ENCODE measurements at regions not wholly inside any gene's neighbourhood (a gene's known extent, or its start where the extent isn't known, plus 50 kb on each side); places are given as distances from the start of the nearest gene placed in this dataset.

- no peaks in the 10 kb centered on the region for H3K36me3 ChIP-seq (ENCODE audit: control insufficient read depth, insufficient read depth, low read length)
- H3K4me1 ChIP-seq (ENCODE audit: control insufficient read depth, insufficient read depth, low read length), result no peaks in the 10 kb centered on the region
- H3K27me3 ChIP-seq (ENCODE audit: control insufficient read depth, insufficient read depth, low read length), result no peaks in the 10 kb centered on the region
- H3K9ac ChIP-seq (ENCODE audit: low read depth, low read length), result no peak overlapping the region
- H3K4me3 ChIP-seq (ENCODE audit: low read depth, low read length), result no peak overlapping the region
- no peaks in the 10 kb centered on the region for H3K9me3 ChIP-seq (ENCODE audit: control insufficient read depth, insufficient read depth, low read length)
These were observed 281.5 kb upstream of the PRKD1 start for GRCh38 chr14:30209136-30209535.

- no peaks in the 10 kb centered on the region for H3K4me1 ChIP-seq (ENCODE audit: control insufficient read depth, insufficient read depth, low read length)
- no peaks in the 10 kb centered on the region for H3K27me3 ChIP-seq (ENCODE audit: control insufficient read depth, insufficient read depth, low read length)
- H3K36me3 ChIP-seq (ENCODE audit: control insufficient read depth, insufficient read depth, low read length), result no peaks in the 10 kb centered on the region
- H3K9me3 ChIP-seq (ENCODE audit: control insufficient read depth, insufficient read depth, low read length), result no peaks in the 10 kb centered on the region
- no peak overlapping the region for H3K4me3 ChIP-seq (ENCODE audit: low read depth, low read length)
- no peak overlapping the region for H3K9ac ChIP-seq (ENCODE audit: low read depth, low read length)
These were observed 283.0 kb upstream of the PRKD1 start for GRCh38 chr14:30210630-30211029.

GRCh38 chr14:30211326-30211725 is 283.7 kb upstream of the PRKD1 start:
- Histone ChIP-seq H3K4me1 (ENCODE audit: control insufficient read depth, insufficient read depth, low read length) (no peaks in the 10 kb centered on the region), H3K9ac (ENCODE audit: low read depth, low read length) (no peak overlapping the region), H3K4me3 (ENCODE audit: low read depth, low read length) (no peak overlapping the region), H3K9me3 (ENCODE audit: control insufficient read depth, insufficient read depth, low read length) (no peaks in the 10 kb centered on the region), H3K27me3 (ENCODE audit: control insufficient read depth, insufficient read depth, low read length) (no peaks in the 10 kb centered on the region), H3K36me3 (ENCODE audit: control insufficient read depth, insufficient read depth, low read length) (no peaks in the 10 kb centered on the region)

GRCh38 chr14:30214014-30214413 is 286.4 kb upstream of the PRKD1 start:
- Histone ChIP-seq H3K4me3 (ENCODE audit: low read depth, low read length) (no peak overlapping the region), H3K9ac (ENCODE audit: low read depth, low read length) (no peak overlapping the region), H3K9me3 (ENCODE audit: control insufficient read depth, insufficient read depth, low read length) (no peaks in the 10 kb centered on the region), H3K36me3 (ENCODE audit: control insufficient read depth, insufficient read depth, low read length) (no peaks in the 10 kb centered on the region), H3K4me1 (ENCODE audit: control insufficient read depth, insufficient read depth, low read length) (no peaks in the 10 kb centered on the region), H3K27me3 (ENCODE audit: control insufficient read depth, insufficient read depth, low read length) (no peaks in the 10 kb centered on the region)

GRCh38 chr14:30214461-30215090 is 286.9 kb upstream of the PRKD1 start:
- H3K36me3 ChIP-seq (ENCODE audit: control insufficient read depth, insufficient read depth, low read length), result no peaks in the 10 kb centered on the region
- no peaks in the 10 kb centered on the region for H3K9me3 ChIP-seq (ENCODE audit: control insufficient read depth, insufficient read depth, low read length)
- H3K27me3 ChIP-seq (ENCODE audit: control insufficient read depth, insufficient read depth, low read length), result no peaks in the 10 kb centered on the region
- no peak overlapping the region for H3K9ac ChIP-seq (ENCODE audit: low read depth, low read length)
- no peak overlapping the region for H3K4me3 ChIP-seq (ENCODE audit: low read depth, low read length)
- no peaks in the 10 kb centered on the region for H3K4me1 ChIP-seq (ENCODE audit: control insufficient read depth, insufficient read depth, low read length)

- Histone ChIP-seq H3K27me3 (ENCODE audit: control insufficient read depth, insufficient read depth, low read length) (no peaks in the 10 kb centered on the region), H3K4me1 (ENCODE audit: control insufficient read depth, insufficient read depth, low read length) (no peaks in the 10 kb centered on the region), H3K4me3 (ENCODE audit: low read depth, low read length) (no peak overlapping the region), H3K9me3 (ENCODE audit: control insufficient read depth, insufficient read depth, low read length) (no peaks in the 10 kb centered on the region), H3K36me3 (ENCODE audit: control insufficient read depth, insufficient read depth, low read length) (no peaks in the 10 kb centered on the region), H3K9ac (ENCODE audit: low read depth, low read length) (no peak overlapping the region)
These were observed 291.3 kb upstream of the PRKD1 start for GRCh38 chr14:30218907-30219306.

GRCh38 chr14:30221546-30221945 is 293.9 kb upstream of the PRKD1 start:
- Histone ChIP-seq H3K9me3 (ENCODE audit: control insufficient read depth, insufficient read depth, low read length) (no peaks in the 10 kb centered on the region), H3K27me3 (ENCODE audit: control insufficient read depth, insufficient read depth, low read length) (no peaks in the 10 kb centered on the region), H3K9ac (ENCODE audit: low read depth, low read length) (no peak overlapping the region), H3K36me3 (ENCODE audit: control insufficient read depth, insufficient read depth, low read length) (no peaks in the 10 kb centered on the region), H3K4me1 (ENCODE audit: control insufficient read depth, insufficient read depth, low read length) (no peaks in the 10 kb centered on the region), H3K4me3 (ENCODE audit: low read depth, low read length) (no peak overlapping the region)

- H3K4me1 ChIP-seq (ENCODE audit: control insufficient read depth, insufficient read depth, low read length), result no peaks in the 10 kb centered on the region
- no peaks in the 10 kb centered on the region for H3K9me3 ChIP-seq (ENCODE audit: control insufficient read depth, insufficient read depth, low read length)
- no peak overlapping the region for H3K9ac ChIP-seq (ENCODE audit: low read depth, low read length)
- H3K27me3 ChIP-seq (ENCODE audit: control insufficient read depth, insufficient read depth, low read length), result no peaks in the 10 kb centered on the region
- no peak overlapping the region for H3K4me3 ChIP-seq (ENCODE audit: low read depth, low read length)
- no peaks in the 10 kb centered on the region for H3K36me3 ChIP-seq (ENCODE audit: control insufficient read depth, insufficient read depth, low read length)
These were observed 295.7 kb upstream of the PRKD1 start for GRCh38 chr14:30223385-30223785.

- Histone ChIP-seq H3K27me3 (ENCODE audit: control insufficient read depth, insufficient read depth, low read length) (no peaks in the 10 kb centered on the region), H3K4me1 (ENCODE audit: control insufficient read depth, insufficient read depth, low read length) (no peaks in the 10 kb centered on the region), H3K9me3 (ENCODE audit: control insufficient read depth, insufficient read depth, low read length) (no peaks in the 10 kb centered on the region), H3K4me3 (ENCODE audit: low read depth, low read length) (no peak overlapping the region), H3K9ac (ENCODE audit: low read depth, low read length) (no peak overlapping the region), H3K36me3 (ENCODE audit: control insufficient read depth, insufficient read depth, low read length) (no peaks in the 10 kb centered on the region)
These were observed 296.3 kb upstream of the PRKD1 start for GRCh38 chr14:30223966-30224365.

- H3K4me1 ChIP-seq (ENCODE audit: control insufficient read depth, insufficient read depth, low read length), result no peaks in the 10 kb centered on the region
- no peak overlapping the region for H3K4me3 ChIP-seq (ENCODE audit: low read depth, low read length)
- no peaks in the 10 kb centered on the region for H3K27me3 ChIP-seq (ENCODE audit: control insufficient read depth, insufficient read depth, low read length)
- H3K9ac ChIP-seq (ENCODE audit: low read depth, low read length), result no peak overlapping the region
- no peaks in the 10 kb centered on the region for H3K9me3 ChIP-seq (ENCODE audit: control insufficient read depth, insufficient read depth, low read length)
- H3K36me3 ChIP-seq (ENCODE audit: control insufficient read depth, insufficient read depth, low read length), result no peaks in the 10 kb centered on the region
These were observed 297.5 kb upstream of the PRKD1 start for GRCh38 chr14:30225176-30225575.

- Histone ChIP-seq H3K9me3 (ENCODE audit: control insufficient read depth, insufficient read depth, low read length) (no peaks in the 10 kb centered on the region), H3K27me3 (ENCODE audit: control insufficient read depth, insufficient read depth, low read length) (no peaks in the 10 kb centered on the region), H3K9ac (ENCODE audit: low read depth, low read length) (no peak overlapping the region), H3K4me3 (ENCODE audit: low read depth, low read length) (no peak overlapping the region), H3K36me3 (ENCODE audit: control insufficient read depth, insufficient read depth, low read length) (no peaks in the 10 kb centered on the region), H3K4me1 (ENCODE audit: control insufficient read depth, insufficient read depth, low read length) (no peaks in the 10 kb centered on the region)
These were observed 299.8 kb upstream of the PRKD1 start for GRCh38 chr14:30227436-30227835.

- Histone ChIP-seq H3K27me3 (ENCODE audit: control insufficient read depth, insufficient read depth, low read length) (no peaks in the 10 kb centered on the region), H3K9me3 (ENCODE audit: control insufficient read depth, insufficient read depth, low read length) (no peaks in the 10 kb centered on the region), H3K4me1 (ENCODE audit: control insufficient read depth, insufficient read depth, low read length) (no peaks in the 10 kb centered on the region), H3K4me3 (ENCODE audit: low read depth, low read length) (no peak overlapping the region), H3K36me3 (ENCODE audit: control insufficient read depth, insufficient read depth, low read length) (no peaks in the 10 kb centered on the region), H3K9ac (ENCODE audit: low read depth, low read length) (no peak overlapping the region)
These were observed 300.2 kb upstream of the PRKD1 start for GRCh38 chr14:30227876-30228275.

Measured in iPS-15b (cell line).